ENCODE measurements at regions not wholly inside any gene's neighbourhood (a gene's known extent, or its start where the extent isn't known, plus 50 kb on each side); places are given as distances from the start of the nearest gene placed in this dataset.

DNA sequence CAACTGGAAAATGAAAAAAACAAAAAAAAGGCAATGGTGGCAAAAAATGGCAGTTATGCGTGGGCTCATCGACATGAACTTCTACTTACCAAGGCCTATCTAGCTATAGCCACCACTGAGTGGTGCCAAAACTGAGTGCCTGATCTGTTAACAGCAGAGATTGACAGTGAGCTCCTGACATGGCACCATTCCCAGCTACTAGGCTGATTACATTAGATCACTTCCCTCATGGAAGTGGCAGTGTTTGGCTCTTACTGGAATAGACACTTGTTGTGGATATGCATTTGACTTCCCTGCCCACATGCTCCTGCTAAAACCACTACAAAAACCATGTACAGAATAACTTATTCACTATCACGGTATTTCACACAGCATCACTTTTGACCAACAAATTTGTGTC lies 216.1 kb upstream of the SGK1 start:
- TF ChIP-seq POLR2A (IDR thresholded peaks at IDR 0.05) (no peak), EP300 (IDR thresholded peaks at IDR 0.05) (no peak), POLR2AphosphoS5 (IDR thresholded peaks at IDR 0.05) (no peak)
- TF ChIP-seq, protein P1, sequence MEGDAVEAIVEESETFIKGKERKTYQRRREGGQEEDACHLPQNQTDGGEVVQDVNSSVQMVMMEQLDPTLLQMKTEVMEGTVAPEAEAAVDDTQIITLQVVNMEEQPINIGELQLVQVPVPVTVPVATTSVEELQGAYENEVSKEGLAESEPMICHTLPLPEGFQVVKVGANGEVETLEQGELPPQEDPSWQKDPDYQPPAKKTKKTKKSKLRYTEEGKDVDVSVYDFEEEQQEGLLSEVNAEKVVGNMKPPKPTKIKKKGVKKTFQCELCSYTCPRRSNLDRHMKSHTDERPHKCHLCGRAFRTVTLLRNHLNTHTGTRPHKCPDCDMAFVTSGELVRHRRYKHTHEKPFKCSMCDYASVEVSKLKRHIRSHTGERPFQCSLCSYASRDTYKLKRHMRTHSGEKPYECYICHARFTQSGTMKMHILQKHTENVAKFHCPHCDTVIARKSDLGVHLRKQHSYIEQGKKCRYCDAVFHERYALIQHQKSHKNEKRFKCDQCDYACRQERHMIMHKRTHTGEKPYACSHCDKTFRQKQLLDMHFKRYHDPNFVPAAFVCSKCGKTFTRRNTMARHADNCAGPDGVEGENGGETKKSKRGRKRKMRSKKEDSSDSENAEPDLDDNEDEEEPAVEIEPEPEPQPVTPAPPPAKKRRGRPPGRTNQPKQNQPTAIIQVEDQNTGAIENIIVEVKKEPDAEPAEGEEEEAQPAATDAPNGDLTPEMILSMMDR (IDR thresholded peaks at IDR 0.05) = no peak
